ENCODE measurements at regions not wholly inside any gene's neighbourhood (a gene's known extent, or its start where the extent isn't known, plus 50 kb on each side); places are given as distances from the start of the nearest gene placed in this dataset.

DNA sequence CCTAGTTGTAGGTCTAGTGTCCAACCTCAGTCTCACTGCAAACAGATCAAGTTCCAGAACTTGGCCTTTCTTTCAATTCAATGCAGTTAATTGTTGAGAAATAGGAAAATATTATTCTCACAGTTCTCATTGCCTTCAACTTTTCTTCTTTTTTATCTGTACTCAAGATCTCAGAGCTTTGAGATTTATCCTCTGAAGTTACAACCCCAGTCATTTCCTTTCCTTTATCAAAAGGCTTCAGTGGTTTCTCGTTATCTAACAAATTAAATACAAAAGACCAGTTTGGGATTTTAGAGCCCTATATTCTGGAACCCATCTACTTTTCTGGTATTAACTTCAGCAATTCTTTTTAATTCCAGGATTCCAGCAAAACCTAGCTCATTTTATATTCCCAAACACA is 130.2 kb downstream of the TMA16 start:
- Histone ChIP-seq H3K4me1 (no peaks in the 10 kb centered on the region), H3K36me3 (no peaks in the 10 kb centered on the region), H3K4me3 (no peak overlapping the region), H3K27me3 (no peaks in the 10 kb centered on the region), H3K27ac (no peak overlapping the region), H3K9me3 (no peaks in the 10 kb centered on the region)
- DNase-seq (ENCODE audit: extremely low spot score in 2 of 2), result no peak
- intact Hi-C loops (cut with DNase I), result no loop called here
- TF ChIP-seq, protein P1, sequence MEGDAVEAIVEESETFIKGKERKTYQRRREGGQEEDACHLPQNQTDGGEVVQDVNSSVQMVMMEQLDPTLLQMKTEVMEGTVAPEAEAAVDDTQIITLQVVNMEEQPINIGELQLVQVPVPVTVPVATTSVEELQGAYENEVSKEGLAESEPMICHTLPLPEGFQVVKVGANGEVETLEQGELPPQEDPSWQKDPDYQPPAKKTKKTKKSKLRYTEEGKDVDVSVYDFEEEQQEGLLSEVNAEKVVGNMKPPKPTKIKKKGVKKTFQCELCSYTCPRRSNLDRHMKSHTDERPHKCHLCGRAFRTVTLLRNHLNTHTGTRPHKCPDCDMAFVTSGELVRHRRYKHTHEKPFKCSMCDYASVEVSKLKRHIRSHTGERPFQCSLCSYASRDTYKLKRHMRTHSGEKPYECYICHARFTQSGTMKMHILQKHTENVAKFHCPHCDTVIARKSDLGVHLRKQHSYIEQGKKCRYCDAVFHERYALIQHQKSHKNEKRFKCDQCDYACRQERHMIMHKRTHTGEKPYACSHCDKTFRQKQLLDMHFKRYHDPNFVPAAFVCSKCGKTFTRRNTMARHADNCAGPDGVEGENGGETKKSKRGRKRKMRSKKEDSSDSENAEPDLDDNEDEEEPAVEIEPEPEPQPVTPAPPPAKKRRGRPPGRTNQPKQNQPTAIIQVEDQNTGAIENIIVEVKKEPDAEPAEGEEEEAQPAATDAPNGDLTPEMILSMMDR (IDR thresholded peaks at IDR 0.05), result no peak
- TF ChIP-seq POLR2A (IDR thresholded peaks at IDR 0.05) (no peak), POLR2AphosphoS5 (IDR thresholded peaks at IDR 0.05; ENCODE audit: insufficient read depth in 1 of 2, low read depth in 1 of 2) (no peak)

DNA sequence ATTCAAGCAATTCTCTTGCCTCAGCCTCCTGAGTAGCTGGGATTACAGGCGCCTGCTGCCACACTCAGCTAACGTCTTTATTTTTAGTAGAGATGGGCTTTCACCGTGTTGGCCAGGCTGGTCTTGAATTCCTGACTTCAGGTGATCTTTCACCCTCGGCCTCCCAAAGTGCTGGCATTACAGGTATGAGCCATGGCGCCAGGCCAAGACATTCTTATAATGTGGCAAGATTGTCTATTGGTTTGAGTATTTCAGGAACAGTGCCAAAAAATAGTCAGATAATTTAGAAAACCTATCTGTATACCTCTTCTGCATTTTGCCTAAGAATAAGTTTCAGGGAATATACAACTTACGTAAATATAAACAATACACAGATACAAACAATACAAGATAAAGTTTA is 136.8 kb downstream of the TMA16 start:
- H3K27me3 ChIP-seq, result no peaks in the 10 kb centered on the region
- no peak overlapping the region for H3K4me3 ChIP-seq
- H3K36me3 ChIP-seq, result no peaks in the 10 kb centered on the region
- H3K4me1 ChIP-seq, result no peaks in the 10 kb centered on the region
- no peak overlapping the region for H3K27ac ChIP-seq
- TF ChIP-seq POLR2A (IDR thresholded peaks at IDR 0.05), result no peak
- TF ChIP-seq POLR2AphosphoS5 (IDR thresholded peaks at IDR 0.05; ENCODE audit: insufficient read depth in 1 of 2, low read depth in 1 of 2), result no peak
- TF ChIP-seq, protein P1 (IDR thresholded peaks at IDR 0.05), result no peak
- no peaks in the 10 kb centered on the region for H3K9me3 ChIP-seq
- no peak for DNase-seq (ENCODE audit: extremely low spot score in 2 of 2)
- intact Hi-C loops (cut with DNase I), result no loop called here

DNA sequence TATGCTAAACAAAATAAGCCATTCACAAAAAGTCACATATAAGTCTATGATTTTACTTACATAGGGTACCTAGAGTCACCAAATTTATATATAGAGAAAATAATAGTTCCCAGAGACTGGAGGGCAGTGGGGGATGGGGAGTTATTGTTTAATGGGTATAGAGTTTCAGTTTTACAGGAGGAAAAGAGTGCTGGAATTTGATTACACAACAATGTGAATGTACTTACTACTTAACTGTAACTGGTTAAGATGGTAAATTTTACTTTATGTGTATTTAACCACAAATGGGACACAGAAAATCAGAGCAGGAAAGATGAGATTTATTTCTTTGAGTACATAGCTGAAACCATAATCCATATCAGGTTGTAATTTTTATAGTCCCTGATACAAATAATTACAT is 144.4 kb downstream of the TMA16 start:
- no peak overlapping the region for H3K4me3 ChIP-seq
- H3K4me1 ChIP-seq, result no peaks in the 10 kb centered on the region
- no peak overlapping the region for H3K27ac ChIP-seq
- H3K36me3 ChIP-seq, result no peaks in the 10 kb centered on the region
- no peak for TF ChIP-seq POLR2AphosphoS5 (IDR thresholded peaks at IDR 0.05; ENCODE audit: insufficient read depth in 1 of 2, low read depth in 1 of 2)
- TF ChIP-seq, protein P1 (IDR thresholded peaks at IDR 0.05), result no peak
- TF ChIP-seq POLR2A (IDR thresholded peaks at IDR 0.05), result no peak
- no peaks in the 10 kb centered on the region for H3K27me3 ChIP-seq
- no peak for DNase-seq (ENCODE audit: extremely low spot score in 2 of 2)
- no peaks in the 10 kb centered on the region for H3K9me3 ChIP-seq
- intact Hi-C loops (cut with DNase I), result no loop called here

DNA sequence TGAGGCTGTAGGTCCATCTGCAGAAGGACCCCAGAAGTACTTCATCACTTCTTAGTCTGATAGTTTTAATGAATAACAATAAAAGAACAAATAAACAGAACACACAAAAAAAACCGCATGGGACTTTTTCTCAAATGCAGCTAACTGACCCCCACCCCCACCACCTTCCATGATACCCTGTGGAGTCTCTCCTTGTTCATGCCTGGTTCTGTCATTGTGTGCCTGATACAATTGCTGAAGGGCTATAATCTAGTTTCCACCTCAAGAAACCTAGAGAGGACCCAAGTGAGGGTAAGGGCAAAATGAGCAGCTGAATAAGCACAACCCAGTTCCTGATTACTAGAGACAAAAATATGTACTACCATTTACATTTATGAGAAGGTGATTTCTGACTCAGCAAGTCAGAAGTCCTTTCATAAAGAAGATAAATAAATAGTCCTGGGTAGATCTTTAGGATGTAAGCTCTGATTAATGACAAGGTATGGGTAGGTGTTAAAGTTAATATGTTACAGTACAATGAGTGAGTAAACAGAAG is 155.1 kb downstream of the TMA16 start:
- no peak for DNase-seq (ENCODE audit: extremely low spot score in 2 of 2)
- no peak overlapping the region for H3K4me3 ChIP-seq
- TF ChIP-seq, protein P1 (IDR thresholded peaks at IDR 0.05), result no peak
- TF ChIP-seq POLR2A (IDR thresholded peaks at IDR 0.05), result no peak
- intact Hi-C loops (cut with DNase I), result no loop called here
- H3K27me3 ChIP-seq, result no peaks in the 10 kb centered on the region
- H3K4me1 ChIP-seq, result no peaks in the 10 kb centered on the region
- peaks cover 8% of the 10 kb centered on the region for H3K9me3 ChIP-seq
- H3K27ac ChIP-seq, result no peak overlapping the region
- H3K36me3 ChIP-seq, result no peaks in the 10 kb centered on the region

DNA sequence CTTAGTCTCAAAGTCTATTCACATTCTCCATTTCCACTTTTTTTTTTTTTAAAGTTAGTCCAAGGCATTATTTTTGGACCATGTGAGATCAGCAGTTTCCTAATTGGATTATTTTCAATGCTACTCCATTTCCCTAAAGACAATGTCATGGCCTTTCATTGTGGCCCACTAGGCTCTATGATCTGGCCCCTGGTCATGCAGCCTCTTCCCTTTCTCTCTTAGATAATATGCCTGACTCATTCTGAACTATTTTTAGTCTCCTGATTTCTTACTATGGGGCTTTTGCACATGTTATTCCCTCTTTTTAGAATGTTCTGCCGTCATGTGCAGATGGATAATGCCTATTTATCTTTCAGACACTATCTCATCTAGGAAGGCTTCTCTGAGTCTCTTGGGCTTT is 157.3 kb downstream of the TMA16 start:
- TF ChIP-seq POLR2A (IDR thresholded peaks at IDR 0.05), result no peak
- no peak for TF ChIP-seq POLR2AphosphoS5 (IDR thresholded peaks at IDR 0.05; ENCODE audit: insufficient read depth in 1 of 2, low read depth in 1 of 2)
- TF ChIP-seq, protein P1 (IDR thresholded peaks at IDR 0.05), result no peak
- DNase-seq (ENCODE audit: extremely low spot score in 2 of 2), result no peak
- Histone ChIP-seq H3K9me3 (no peaks in the 10 kb centered on the region), H3K27me3 (no peaks in the 10 kb centered on the region), H3K4me3 (no peak overlapping the region), H3K36me3 (no peaks in the 10 kb centered on the region), H3K4me1 (no peaks in the 10 kb centered on the region), H3K27ac (no peak overlapping the region)
- intact Hi-C loops (cut with DNase I), result no loop called here

Data from vagina (tissue), 2 donors.